ENCODE measurements at regions not wholly inside any gene's neighbourhood (a gene's known extent, or its start where the extent isn't known, plus 50 kb on each side); places are given as distances from the start of the nearest gene placed in this dataset.

GRCh38 chr12:92331383-92331782 lies 185.7 kb upstream of the BTG1 start:
- no peak for DNase-seq

DNA sequence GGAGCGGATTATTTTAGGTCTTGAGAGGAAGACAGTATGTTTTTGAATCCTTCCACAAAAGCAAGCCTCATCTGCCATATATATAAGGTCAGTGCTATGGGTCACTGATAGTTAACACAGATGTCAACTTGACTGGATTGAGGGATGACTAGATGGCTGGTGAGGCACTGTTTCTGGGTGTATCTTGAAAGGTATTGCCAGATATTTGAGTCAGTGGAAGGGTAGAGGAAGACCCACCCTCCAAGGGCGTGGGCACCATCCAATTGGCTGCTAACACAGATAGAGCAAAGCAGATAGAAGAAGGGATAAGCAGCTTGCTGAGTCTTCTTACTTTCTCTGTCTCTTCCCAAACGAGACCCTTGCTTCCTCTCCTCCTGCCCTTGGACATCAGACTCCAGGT lies 185.0 kb upstream of the BTG1 start:
- DNase-seq: no peak

- DNase-seq: no peak
Measured at GRCh38 chr12:92326877-92327276, 181.2 kb upstream of the BTG1 start.

DNA sequence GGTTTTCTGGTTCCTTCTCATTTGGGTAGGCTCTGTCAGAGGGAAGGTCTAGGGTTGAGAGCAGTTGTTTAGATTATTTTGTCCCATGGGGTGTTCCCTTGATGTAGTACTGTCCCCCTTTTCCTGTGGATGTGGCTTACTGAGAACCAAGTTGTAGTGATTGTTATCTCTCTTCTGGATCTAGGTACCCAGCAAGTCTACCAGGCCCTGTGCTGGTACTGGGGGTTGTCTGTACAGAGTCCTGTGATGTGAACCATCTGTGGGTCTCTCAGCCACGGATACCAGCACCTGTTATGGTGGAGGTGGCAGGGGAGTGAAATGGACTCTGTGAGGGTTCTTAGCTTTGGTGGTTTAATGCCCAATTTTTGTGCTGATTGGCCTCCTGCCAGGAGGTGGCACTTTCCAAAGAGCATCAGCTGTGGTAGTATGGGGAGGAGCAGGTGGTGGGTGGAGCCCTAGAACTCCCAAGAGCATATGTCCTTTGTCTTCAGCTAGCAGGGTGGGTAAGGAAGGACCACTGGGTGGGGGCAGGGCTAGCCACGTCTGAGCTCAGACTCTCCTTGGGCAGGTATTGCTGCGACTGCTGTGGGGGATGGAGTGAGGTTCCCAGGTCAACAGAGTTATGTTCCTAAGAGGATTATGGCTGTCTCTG lies 179.3 kb upstream of the BTG1 start:
- DNase-seq: no peak

- no peak for DNase-seq
Measured at GRCh38 chr12:92312463-92312964, 166.9 kb upstream of the BTG1 start.

DNA sequence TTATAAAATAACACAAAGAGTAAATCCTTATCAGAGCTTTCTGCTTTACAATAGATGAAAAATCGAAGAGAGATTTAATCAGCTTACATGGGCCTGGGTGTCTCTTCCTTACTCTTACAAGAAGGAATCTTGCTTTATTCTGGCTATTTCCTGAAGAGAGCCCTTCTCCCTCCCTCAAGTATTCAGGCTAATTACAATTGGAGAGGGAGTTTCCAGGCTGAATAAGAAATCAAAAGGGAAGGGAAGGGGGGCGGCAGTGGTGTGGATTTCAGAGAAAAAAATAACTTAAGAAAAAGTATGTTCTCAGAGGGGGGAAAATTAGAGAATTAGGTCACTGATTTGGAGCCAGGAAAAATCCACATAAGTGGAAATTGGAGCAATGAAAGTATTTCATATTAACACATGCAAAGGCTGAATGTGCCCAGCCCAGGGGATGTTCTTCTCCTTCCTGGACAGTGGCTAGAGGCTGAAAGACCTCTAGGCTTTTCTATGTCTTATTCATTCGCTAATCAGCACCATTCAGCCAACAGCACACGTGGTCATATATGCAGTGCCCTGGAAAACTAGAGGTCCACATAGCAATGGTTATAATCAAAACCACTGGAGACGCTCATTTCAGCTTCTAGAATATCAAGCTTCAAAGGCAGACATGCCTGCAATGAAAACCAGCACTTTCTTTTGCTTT lies 158.9 kb upstream of the BTG1 start:
- no peak for DNase-seq

GRCh38 chr12:92302041-92302829 lies 156.6 kb upstream of the BTG1 start:
- no peak for DNase-seq

GRCh38 chr12:92301356-92301755 lies 155.7 kb upstream of the BTG1 start:
- no peak for DNase-seq

- DNase-seq: no peak
Measured at GRCh38 chr12:92300777-92301176, 155.1 kb upstream of the BTG1 start.

DNA sequence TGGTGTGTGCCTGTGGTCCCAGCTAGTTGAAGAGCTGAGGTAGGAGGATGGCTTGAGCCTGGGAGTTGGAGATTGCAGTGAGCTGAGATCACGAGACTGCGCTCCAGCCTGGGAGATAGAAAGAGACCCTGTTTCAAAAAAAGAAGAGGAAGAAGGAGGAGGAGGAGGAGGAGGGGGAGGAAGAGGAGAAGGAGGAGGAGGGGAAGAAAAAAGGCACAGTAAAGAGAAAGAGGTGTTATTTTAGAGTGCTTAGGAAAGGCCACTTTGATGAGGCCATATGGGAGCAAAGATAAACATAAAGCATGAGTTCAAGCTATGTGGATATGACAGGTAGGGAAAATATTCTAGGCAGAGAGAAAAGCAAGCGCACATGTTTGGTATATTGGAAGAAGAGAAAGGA lies 154.1 kb upstream of the BTG1 start:
- DNase-seq: no peak

GRCh38 chr12:92299344-92299743 lies 153.7 kb upstream of the BTG1 start:
- no peak for DNase-seq

DNA sequence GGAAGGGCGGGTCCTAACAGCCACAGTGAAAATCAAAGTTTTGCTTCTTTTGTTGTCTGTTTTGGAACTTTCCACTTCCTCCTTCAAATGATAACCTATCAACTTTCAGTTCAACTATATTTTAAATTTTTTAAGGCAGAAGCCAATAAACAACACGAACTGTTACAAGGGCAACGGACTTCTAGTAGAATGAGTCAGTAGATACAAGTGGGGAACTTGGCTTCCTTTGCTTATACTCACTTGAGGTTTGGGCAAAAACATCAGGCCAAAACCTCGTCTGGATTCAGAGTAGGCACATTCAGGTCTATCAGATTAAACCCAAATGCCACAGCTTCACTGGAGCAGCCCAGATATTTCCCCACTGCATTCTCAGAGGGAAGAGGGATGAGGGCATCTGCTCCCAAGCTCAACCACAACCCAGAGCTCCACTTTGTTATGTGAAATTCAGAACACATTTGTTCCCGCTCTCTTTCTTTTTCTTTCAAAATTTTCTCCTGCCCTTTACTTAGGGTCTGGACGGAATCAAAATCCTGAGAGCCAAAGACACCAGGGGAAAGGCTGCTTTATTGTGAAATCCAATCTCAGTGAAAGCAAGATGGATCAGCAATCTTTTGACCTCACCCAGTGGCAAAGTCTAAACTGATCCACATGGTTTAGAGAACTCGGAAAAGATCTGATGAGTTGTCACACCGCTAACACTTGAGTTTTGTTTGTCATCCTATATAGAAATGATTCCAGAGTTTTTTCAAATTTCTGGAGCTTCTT lies 152.5 kb upstream of the BTG1 start:
- no peak for DNase-seq

DNA sequence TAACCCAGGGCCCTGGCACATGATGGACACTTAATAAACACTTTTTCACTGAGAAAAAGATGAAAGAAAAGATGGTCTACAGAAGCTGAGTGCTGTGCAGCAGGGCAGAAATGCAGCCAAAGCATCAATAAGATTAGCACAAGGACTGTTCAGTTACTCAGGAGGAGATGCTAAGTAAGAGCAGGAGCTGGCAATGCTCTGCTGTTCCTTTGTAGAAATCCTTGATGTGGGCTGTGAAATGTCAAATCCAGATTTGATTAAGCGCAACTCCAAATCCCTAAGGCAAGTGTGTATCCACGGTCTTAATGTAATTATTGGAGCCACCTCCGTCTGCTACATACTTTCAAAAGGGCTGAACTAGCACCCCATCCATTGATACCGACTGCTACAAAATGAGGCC lies 151.8 kb upstream of the BTG1 start:
- DNase-seq: no peak

- DNase-seq: no peak
Measured at GRCh38 chr12:92295523-92295922, 149.9 kb upstream of the BTG1 start.

GRCh38 chr12:92294676-92295440 lies 149.2 kb upstream of the BTG1 start:
- DNase-seq: no peak

DNA sequence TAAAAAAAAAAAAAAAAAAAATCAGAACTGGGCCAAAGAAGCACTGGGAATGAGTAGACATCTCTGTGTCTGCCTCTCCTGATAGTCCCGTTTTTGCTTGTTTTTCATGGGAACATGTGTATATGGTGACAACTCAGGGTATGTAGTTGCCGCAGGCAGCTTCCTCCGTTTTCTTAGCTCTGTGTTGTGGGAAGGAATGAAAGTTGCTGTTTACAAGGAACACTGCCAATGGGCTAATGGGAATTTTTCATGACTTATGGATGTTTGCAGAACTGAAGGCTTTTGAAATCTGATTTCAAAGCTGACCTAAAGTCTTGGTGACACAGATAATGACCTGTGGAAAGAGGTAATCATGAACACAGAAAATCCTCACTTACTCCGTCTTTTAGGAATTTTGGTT lies 146.4 kb upstream of the BTG1 start:
- no peak for DNase-seq

DNA sequence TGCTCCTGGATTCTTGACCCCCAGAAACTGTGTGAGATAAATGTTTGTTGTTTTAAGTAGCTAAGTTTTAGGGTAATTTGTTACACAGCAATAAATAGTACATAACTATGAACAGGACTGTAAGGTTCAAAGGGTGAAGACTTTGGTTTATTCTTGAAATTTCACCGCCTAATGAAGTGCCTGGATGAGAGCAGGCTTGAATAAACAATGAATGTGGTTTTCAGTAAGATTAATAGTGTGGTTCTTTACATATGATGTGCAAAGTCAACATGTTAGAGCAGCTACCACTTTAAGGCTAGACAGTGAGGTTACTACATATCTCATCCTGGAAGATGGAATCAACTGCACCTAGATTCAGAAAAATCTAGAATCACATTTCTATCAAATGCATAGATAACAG lies 145.2 kb upstream of the BTG1 start:
- no peak for DNase-seq

DNA sequence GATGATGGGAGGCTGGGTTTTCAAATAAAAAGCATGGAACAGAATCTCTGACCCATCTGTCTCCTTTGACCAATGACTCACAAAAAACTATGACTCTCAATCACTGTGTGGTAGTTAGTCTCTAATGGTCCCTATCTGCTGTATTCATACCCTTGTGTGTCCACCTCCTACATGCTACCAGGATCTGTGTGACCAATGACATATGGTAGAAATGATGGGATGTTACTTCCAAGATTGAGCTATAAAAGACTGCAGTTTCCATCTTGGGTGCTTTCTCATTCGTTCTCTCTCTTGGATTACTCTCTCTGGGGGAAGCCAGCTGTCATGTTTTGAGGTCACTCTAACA lies 144.7 kb upstream of the BTG1 start:
- DNase-seq: no peak

DNA sequence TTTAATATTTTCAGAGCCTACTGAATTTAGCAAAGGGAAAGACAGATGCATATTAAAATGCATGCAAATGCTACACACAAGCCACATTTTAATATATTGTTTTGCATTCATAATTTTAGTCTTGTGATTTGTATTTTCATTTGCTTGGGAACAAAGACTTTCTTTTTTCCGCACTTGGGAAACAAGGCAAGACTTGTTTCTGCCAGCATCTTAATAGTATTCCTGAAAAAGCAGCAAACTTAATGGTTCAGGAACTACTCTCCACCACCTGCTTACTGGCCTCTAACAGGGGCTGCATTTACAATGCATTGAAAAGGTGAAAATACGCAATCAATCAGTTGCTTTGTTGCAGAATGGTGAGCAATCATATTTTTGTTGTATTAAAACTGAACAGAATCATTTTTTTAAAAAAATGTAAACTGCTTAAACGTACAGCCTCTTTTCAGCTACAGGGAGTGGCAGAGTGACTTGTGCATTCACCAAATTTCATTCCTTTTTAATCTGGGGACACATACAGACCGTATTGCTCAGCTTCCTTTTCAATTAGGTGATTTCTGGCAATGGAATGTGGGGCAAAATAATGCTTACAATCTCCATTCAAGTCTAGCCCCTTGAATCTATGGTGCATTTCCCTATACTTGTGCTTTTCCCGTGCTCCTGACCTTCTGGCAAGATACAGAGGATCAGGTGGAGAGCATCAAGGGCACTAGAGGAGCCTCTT lies 144.1 kb upstream of the BTG1 start:
- DNase-seq: no peak

DNA sequence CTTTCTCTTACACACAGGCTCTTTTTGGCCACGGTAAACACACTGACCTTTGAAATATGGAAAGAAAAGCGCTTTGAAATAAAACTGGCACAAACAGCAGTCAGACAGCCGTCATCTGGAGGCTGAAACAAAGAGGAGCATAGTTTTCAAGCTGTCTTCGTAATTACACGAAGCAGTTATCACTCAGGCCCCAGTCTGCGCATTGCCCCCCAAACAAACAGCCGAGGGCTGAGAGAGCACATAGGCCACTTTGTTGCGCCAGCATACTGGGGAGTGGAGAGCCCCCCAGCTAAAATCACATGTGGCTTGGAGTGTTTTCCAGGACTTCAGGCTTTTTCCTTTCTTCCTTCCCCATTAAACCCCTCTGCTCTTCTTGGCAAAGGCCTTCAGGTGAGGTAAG lies 142.9 kb upstream of the BTG1 start:
- peak in 32 of 56 donors; percentile 1 to 41 (median 11) for DNase-seq
